Activated CD4-positive, alpha-beta T cell treated with anti-CD3 and anti-CD28 coated beads for 4 hours (primary cell): ENCODE measurements at regions not wholly inside any gene's neighbourhood (a gene's known extent, or its start where the extent isn't known, plus 50 kb on each side); places are given as distances from the start of the nearest gene placed in this dataset.

Experiments
- DNase-seq, 2 donors: peaks; one replicate each; pipeline ENCODE4 v3.0.0-alpha.2; 2020

DNA sequence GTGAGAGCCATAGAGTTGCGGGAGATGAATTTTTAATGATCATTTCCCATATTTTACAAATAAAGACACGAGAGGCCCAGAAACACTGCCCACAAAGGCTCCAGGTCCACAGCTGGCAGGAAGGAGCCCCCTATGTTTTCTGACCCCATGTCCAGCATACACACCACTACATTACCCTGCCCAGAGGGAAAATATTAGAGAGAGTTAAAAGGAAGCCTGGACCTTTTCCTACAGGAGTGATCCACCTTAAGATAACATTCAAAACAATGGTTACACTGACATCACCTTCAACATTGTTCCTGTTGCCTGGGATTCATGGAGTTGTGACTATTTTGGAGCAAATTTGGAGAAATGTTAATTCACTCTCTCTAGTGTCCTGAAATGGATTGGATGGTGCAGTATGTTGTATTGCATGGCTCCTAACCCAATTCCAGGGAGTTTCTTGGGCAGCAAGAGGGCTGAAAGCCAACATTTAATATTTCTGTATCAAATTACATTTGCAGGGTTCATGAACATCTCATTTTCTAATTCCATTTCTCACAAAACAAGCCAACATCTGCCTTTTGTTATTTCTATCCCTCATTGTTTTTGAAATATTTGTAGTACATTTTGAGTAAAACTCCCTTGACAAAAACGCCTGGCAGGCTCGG, 172.5 kb downstream of the DLEU7 start:
- no peak for DNase-seq

DNA sequence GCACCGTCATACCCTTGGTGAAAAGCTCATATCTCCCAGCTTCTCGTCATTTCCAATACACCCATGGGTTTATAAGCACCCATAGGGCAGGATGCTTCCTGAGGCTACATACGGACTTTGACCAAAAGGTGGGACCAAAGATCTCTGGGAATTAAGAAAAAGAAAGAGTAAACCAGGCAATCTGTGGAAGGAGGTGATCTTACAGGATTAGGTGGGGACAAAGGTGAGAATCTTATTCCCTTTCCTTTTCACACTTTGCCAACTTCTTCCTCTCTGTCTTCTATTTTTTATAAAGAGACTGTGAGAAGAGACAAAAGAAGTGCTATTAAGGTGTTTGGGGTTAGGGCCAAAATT, 172.0 kb downstream of the DLEU7 start:
- DNase-seq, result no peak

DNA sequence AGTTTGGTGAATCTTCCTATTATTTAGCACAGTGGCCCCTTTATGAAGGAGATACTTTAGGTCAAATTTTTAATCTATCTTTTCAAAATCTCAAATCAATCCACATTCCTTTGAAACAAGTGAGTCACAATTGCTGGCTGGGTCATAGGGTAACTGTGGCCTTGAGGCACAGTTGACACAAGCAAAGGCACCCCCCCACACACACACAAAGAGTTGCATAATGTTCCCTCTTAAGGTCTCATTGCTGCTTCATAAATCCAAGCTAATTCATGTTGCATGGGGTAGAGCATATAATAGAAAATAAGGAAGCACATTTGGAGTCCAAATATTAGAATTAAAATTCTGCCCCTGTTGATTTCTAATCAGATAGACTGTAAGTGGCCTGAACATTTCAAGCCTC, 171.5 kb downstream of the DLEU7 start:
- no peak for DNase-seq

GRCh38 chr13:50675651-50676050, 167.8 kb downstream of the DLEU7 start:
- no peak for DNase-seq

GRCh38 chr13:50676602-50677001, 166.9 kb downstream of the DLEU7 start:
- DNase-seq, result no peak

DNA sequence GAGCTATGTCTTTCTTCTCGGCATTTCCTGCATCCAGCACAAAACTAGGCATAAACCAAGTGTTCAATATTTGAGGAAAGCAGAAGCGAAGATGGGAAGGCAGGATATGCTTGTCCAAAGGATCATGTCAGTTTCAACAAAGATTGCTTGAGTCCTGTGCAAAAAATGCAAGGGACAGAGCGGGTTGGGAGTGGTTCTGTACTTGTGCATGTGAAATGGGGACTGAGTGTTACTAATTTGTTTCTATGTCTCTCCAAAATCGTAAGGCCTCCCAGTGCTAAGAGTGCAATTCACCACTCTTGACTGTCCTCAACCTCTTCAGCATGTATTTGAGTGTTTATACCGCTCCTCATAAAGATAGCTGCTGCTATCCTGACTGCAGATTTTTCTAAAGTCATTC, 166.2 kb downstream of the DLEU7 start:
- no peak for DNase-seq

DNA sequence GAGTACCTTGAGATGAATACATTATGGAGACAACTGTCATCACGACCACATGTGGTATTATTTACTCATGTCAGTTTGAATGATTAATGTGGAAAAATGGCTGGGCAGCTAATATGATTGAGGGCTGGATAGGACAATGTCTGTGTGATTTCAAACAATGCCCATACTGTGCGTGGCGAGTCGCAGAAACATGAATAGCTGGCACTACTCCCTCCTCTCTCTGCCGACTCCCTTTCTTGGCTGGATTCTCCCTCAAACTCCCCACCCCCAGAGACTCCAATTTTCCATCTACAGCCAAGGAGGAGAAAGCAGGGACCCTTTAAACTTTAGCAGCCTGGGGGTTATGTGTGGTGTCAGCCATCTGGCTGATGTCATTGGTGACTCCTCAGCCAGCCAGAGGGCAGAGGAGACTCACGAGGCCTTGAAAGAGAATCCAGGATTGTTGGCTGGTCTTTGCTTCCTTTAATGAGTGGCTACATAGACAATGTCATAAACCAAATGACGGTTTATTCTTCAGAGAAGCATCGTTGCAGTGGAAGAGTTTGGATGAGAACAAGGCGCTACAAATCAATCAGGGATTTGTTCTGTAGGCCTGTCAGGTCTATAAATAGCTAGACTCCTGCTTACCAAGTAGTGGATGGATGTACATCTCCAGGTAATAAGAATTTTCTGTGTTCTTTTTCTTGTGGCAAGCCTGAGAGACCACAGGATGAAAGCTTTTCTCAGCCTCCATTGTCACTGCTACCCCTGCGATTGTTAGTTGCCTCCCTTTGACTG, 165.6 kb downstream of the DLEU7 start:
- no peak for DNase-seq

DNA sequence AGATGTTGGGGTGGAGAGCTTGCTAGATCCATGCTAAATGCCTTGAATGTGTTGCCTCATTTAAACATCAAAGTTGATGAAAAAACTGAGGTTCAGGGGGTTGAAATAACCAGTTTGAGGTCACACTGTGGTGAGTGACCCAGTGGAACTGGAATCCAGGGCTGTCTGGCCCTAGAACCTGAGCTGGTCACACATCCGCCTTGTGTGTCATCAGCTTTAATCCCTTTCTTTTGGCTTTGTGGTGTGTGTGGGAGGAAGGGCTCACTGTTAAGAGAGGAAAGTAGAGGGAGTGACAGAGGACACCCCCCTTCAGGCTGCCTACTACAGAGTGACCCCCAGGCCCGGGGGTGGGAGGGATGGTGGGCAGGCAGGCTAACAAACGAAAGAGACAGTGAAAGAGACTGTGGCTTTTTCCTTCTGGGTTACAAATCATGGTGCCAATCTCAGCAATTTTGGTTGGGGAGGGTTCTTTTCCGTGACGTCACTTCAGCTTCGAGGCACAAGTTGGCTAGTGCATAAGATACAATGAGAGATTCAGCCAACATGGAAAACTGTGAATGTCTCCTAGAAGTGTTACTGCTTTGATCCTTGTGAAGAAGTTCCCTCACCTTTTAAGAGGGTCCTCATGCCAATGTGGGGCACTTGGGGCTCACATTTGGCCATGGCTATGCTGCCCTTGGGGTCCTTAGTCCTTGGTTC, 164.9 kb downstream of the DLEU7 start:
- no peak for DNase-seq

DNA sequence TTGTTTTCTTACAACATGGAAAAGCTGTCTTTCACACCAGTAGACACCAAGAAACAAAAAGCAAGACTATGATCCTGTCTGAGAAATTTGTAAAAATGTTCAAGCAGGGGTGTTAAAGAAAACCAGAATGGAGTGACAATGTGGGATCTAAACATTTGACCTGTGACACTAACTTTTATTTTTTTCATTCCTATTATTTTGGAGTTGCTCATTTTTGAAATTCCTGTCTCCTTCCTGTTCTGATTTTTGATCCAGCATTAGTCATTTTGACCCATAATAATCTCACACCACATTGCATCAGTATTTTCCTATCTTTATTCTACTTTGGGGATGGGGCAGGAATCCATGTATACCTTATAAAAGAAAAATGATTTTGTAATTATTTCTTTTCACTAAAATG, 164.2 kb downstream of the DLEU7 start:
- no peak for DNase-seq

- DNase-seq, result no peak
These were observed 161.5 kb downstream of the DLEU7 start for GRCh38 chr13:50682002-50682401.

DNA sequence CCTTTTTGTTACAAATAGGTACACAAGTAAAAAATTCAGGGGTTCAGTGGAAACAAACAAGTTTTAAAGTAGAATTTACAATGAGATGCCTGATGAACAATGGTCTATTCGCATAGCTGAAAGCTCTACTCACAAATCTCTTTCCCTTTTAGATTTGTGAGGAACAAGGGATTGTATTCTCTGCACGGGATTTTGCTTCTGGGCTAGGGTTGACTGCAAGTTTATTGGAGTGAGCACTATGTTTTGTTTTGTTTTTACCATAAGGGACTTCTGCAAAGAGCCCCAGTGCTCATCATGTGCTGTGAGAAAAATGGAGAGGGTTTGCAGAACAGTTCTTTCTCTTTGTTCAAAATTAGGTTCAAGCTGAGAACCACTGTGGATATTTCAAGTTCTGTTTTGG, 160.5 kb downstream of the DLEU7 start:
- DNase-seq, result no peak

- DNase-seq, result no peak
These were observed 159.1 kb downstream of the DLEU7 start for GRCh38 chr13:50684366-50684765.

DNA sequence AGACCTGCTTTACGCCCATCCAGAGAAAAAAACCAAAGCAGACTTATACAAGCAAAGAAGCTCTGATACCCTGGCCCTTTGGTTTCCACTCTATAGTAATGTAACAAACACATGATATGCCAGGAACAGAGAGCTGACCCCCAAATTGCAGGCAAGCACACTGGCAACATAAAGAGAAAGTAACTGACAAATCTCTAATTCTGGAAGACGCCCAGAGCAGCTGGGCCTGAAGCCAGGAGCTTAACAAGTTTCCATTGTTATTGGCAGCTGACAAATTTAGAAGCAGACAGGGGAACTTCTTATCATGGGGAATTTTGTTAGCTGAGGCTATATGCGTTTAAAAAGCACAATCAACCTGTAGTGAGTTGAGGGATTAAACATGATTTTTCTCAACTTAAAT, 158.0 kb downstream of the DLEU7 start:
- no peak for DNase-seq

DNA sequence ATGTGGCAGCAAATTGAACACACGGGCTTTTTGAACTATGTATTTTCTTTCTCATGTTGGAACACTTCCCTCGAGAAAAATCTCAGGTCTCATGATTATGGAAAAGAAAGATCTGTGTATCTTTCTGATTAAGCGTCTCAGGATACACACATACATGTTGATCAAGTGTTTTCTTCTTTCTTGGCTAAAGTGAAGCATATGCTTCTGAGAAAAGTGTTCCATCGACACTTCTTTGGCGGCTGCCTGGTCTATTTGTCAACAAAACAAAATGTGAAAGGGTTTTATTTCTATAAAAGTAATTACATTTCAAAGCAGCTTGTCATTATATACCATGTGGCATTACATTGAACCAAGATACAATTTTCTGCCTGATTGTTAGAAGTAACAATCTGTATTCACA, 157.5 kb downstream of the DLEU7 start:
- no peak for DNase-seq

DNA sequence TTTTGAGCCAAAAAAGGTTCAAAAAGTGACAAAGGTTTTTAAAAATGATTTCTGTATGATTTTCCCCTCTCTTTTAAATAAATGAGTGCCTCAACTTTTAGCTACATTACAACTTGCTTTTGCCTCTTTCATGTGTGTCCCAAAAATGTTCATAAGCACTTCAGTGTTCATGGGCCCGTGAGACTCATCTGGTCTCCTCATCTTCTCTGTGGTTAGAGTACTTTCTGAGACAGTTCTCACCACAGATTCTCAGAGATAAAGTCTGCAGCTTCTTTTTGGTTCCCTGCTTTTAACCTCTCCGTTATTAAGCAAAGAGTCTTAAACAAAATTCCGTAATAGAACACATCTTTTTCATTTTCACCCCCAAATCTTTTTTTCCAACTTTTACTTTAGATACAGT, 156.9 kb downstream of the DLEU7 start:
- no peak for DNase-seq

- DNase-seq, result no peak
These were observed 155.9 kb downstream of the DLEU7 start for GRCh38 chr13:50687545-50687944.

DNA sequence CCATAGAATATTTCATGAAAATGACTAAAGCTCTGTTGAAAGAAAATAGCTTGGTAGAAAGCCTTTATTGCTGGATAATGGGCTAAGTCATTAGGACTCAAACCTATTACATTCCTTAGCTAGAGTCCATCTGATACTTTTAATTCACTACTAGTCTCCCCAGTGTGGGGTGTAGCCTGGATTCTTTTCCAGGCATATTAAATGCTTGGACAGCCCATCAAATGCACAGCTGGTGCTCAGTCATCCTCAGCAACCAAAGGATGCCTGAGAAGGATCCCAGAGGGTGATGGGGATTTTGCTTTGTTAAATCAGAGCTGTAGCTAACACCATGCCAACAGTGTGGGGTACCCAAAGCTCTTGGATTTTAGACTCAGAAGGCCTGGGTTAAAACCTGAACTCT, 153.5 kb downstream of the DLEU7 start:
- DNase-seq, result no peak

DNA sequence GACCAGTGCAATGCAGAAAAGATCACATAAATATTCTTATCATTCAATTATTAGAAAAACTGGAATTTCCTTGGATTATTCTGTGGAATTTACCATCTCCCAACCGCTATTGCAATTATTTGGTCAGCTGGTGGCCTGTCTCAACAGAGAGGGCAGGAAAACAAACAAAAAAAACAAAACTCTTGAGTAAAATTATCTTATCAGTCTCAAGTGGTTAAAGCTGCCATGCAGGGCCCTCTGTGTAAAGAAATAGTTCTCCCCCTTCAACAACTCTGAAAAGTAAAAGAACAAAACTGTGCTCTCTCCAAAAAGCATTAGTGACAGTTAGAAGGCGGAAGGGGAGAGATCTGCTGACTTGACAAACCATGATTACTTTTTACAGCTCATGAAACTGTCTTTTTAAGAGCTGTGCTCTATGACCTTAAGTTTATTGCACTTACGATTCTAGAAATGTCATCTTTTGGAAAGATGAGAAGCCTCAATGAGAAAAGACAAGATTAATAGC, 152.3 kb downstream of the DLEU7 start:
- no peak for DNase-seq

DNA sequence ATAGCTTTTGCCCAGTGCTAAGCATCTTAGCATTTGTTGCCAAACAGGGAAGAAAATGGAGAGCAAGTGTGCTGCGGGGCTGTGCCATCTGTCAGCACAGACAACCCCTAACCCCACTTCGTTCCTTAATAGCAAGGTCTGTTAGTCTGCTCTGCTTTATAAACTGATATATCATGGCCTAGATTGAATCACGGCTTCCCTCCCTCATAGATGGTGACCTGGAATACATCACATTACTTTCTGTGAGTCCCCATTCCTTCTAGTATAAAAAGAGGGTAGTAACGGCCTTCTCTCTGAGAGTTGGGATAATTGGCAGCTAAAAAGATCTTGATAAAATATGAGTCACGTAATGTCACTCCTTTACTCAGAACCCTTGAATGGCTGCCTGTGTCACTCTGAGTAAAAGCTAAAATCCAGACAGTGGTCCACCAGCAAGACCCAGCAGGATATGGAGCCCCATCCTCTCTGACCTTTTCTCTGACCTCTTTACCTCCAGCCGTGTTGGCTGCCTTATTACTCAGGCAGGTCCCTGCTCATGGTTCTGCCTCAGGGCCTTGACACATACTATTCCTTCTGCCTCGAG, 151.7 kb downstream of the DLEU7 start:
- no peak for DNase-seq

GRCh38 chr13:50692396-50692915, 151.0 kb downstream of the DLEU7 start:
- no peak for DNase-seq

GRCh38 chr13:50693727-50694126, 149.8 kb downstream of the DLEU7 start:
- no peak for DNase-seq

DNA sequence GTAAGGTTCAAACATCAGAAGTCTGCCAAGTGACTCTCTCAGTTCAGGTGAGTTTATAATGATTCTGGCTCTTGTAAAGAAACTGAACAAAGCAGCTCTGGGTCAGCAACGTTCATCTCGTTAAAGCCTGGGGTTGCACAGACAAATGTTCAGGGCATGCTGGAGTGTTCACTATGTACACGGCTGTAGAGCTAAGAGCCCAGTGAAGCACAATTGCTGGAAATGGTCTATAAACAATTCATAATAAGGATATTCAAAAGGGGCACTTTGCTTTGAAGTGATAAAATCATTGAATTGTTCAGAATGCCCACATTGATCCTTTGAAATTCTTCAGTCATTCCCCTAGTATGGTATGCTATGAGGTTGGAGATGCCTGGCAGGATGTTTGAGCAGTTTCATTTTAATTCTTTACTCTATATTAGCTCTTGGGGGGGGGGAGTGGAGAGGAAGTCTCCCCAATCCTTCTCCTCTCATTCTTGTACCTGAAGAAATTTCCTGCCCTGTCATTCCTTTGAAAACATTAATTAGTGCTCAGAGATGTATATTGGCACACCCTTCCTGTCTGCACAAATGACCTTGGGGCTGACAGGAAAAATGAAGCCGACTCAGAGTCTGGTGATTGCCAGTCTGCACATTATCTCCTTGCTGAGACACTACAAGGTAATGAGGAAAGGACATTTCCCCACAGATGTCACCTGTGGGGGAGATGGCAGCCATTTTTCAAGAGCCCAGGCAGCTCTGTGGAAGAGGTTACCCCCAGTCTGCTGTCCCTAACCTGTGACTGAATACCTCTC, 145.5 kb downstream of the DLEU7 start:
- DNase-seq, result no peak
